K562 (cell line): ENCODE measurements at regions not wholly inside any gene's neighbourhood (a gene's known extent, or its start where the extent isn't known, plus 50 kb on each side); places are given as distances from the start of the nearest gene placed in this dataset.

Source experiments
- ATAC-seq: fragments of 200-7000 bp; cut with Tn5 transposase; 3 replicates; pipeline ENCODE4 v1.9.1; 2020; ENCODE audit warnings: moderate library complexity
- BruUV-seq: library from RNA; stranded (reverse); fragments of 400-500 nt; replicated peaks from 2 replicates; lab custom pipeline; 2021; lab: Mats Ljungman, UMichigan
- CTCF ChIA-PET: fragments of 300-600 bp; formaldehyde crosslinking; extraction: SDS; loops from one replicate; lab custom pipeline; 2021; ENCODE audit warnings: low intra/inter-chr PET ratio; lab: Yijun Ruan, JAX
- POLR2A ChIA-PET: fragments of 300-600, 350-650 bp; sonication (Branson Sonifier 250); formaldehyde crosslinking; extraction: SDS; loops from one replicate; lab custom pipeline; 2021; ENCODE audit warnings: antibody characterized with exemption, inconsistent platforms; lab: Yijun Ruan, JAX
- DNase-seq, 4 experiments: peaks; one replicate each; pipeline versions ENCODE4 v3.0.0 to v3.0.0-alpha.2; 2011 to 2018; ENCODE audit warnings: low spot score in 3 of 4, mixed read lengths in 3 of 4; ENCODE audit errors: extremely low read depth in 1 of 4
- FAIRE-seq: peaks from 2 replicates; lab custom pipeline; 2011; peaks lifted over from hg19 to GRCh38; lab: Jason Lieb, UNC
- H2AFZ ChIP-seq: 2 replicates; pipeline ENCODE4 v1.6.0; 2011; ENCODE audit warnings: low read depth, low read length, control low read depth, inconsistent platforms
- H3K27ac ChIP-seq: fragments of 200-600 bp; 3 replicates; pipeline ENCODE4 v1.8.0; 2011; ENCODE audit warnings: low read depth, mild to moderate bottlenecking, control low read depth, inconsistent platforms, low read length, moderate library complexity, mixed read lengths; ENCODE audit errors: extremely low read depth
- H3K27me3 ChIP-seq, 2 experiments: fragments of 300-600 bp in 1 of 2; 2 replicates in 1 of 2; 3 replicates in 1 of 2; pipeline versions ENCODE4 v1.6.0 to v1.8.0; 2011; ENCODE audit warnings: inconsistent platforms in 2 of 2, low read length in 2 of 2, mild to moderate bottlenecking in 1 of 2, mixed read lengths in 1 of 2, moderate library complexity in 1 of 2; ENCODE audit not compliant: control insufficient read depth in 2 of 2, insufficient read depth in 2 of 2
- H3K36me3 ChIP-seq: fragments of 300-600 bp; 3 replicates; pipeline ENCODE4 v1.8.0; 2011; ENCODE audit warnings: mild to moderate bottlenecking, low read length, inconsistent platforms; ENCODE audit not compliant: control insufficient read depth, insufficient read depth
- H3K4me1 ChIP-seq, 2 experiments: fragments of 200-600 bp in 1 of 2; replicated peaks in 1 of 2; 2 replicates in 1 of 2; 3 replicates in 1 of 2; pipeline versions ENCODE4 v1.5.1 to v1.8.0; 2011; ENCODE audit warnings: inconsistent platforms in 2 of 2, low read length in 2 of 2, mild to moderate bottlenecking in 1 of 2, mixed read lengths in 1 of 2, moderate library complexity in 1 of 2; ENCODE audit not compliant: control insufficient read depth in 2 of 2, insufficient read depth in 2 of 2
- H3K4me2 ChIP-seq: 2 replicates; pipeline ENCODE4 v1.6.1; 2011; ENCODE audit warnings: low read length, control low read depth, inconsistent platforms, mixed read lengths; ENCODE audit not compliant: insufficient read depth
- H3K4me3 ChIP-seq: fragments of 200-600 bp; sonication (generic), shearing (Covaris generic); 2 replicates; pipeline ENCODE4 v1.5.1; 2016; ENCODE audit warnings: control low read depth, inconsistent platforms
- H3K79me2 ChIP-seq: fragments of 200-600 bp; 3 replicates; pipeline ENCODE4 v1.8.0; 2011; ENCODE audit warnings: low read length, inconsistent platforms; ENCODE audit not compliant: control insufficient read depth, insufficient read depth
- H3K9ac ChIP-seq, 2 experiments: 2 replicates each; pipeline versions ENCODE4 v1.6.0 to v1.6.1; 2011; ENCODE audit warnings: low read depth in 2 of 2, low read length in 2 of 2, control low read depth in 1 of 2, inconsistent platforms in 1 of 2, mild to moderate bottlenecking in 1 of 2, mixed read lengths in 1 of 2; ENCODE audit not compliant: insufficient read depth in 1 of 2
- H3K9me1 ChIP-seq: one replicate; pipeline ENCODE4 v1.6.0; 2011; ENCODE audit warnings: inconsistent platforms, mild to moderate bottlenecking, low read length, moderate library complexity; ENCODE audit not compliant: control insufficient read depth, insufficient read depth
- H3K9me3 ChIP-seq: replicated peaks from 2 replicates; pipeline ENCODE4 v1.5.1; 2011; ENCODE audit warnings: low read depth, low read length, inconsistent platforms; ENCODE audit not compliant: control insufficient read depth, insufficient read depth
- H4K20me1 ChIP-seq: replicated peaks from 2 replicates; pipeline ENCODE4 v1.6.1; 2011; ENCODE audit warnings: low read length, inconsistent platforms, mixed read lengths; ENCODE audit not compliant: control insufficient read depth, insufficient read depth
- E2F6 ChIP-seq, 2 experiments: IDR thresholded peaks; 2 replicates each; pipeline ENCODE4 v1.6.1; 2011; ENCODE audit warnings: borderline replicate concordance in 1 of 2, control low read depth in 1 of 2, low read depth in 1 of 2, low read length in 1 of 2, mild to moderate bottlenecking in 1 of 2, mixed read lengths in 1 of 2, moderate library complexity in 1 of 2; ENCODE audit not compliant: insufficient read depth in 1 of 2, insufficient read length in 1 of 2, poor library complexity in 1 of 2, severe bottlenecking in 1 of 2; ENCODE audit errors: extremely low read depth in 1 of 2
- MEIS2 ChIP-seq: fragments of 450-650 bp; IDR thresholded peaks from 2 replicates; pipeline ENCODE4 v1.6.1; 2014; ENCODE audit warnings: mild to moderate bottlenecking; ENCODE audit not compliant: partially characterized antibody
- PHB2 ChIP-seq: fragments of 450-650 bp; IDR thresholded peaks from 2 replicates; pipeline ENCODE4 v1.6.1; 2017; ENCODE audit warnings: low read depth
- PKNOX1 ChIP-seq: fragments of 450-650 bp; IDR thresholded peaks from 2 replicates; pipeline ENCODE4 v1.6.1; 2016
- POLR2G ChIP-seq: fragments of 200-400 bp; formaldehyde crosslinking; IDR thresholded peaks from 2 replicates; pipeline ENCODE4 v1.6.1; 2017; ENCODE audit warnings: low read depth, mild to moderate bottlenecking, antibody characterized with exemption, low read length, moderate library complexity
- RNF2 ChIP-seq: sonication (generic); IDR thresholded peaks from 2 replicates; pipeline ENCODE4 v1.6.1; 2016
- TOE1 ChIP-seq, 2 experiments: fragments of 450-650 bp in 1 of 2; sonication (generic) in 1 of 2; formaldehyde crosslinking in 1 of 2; IDR thresholded peaks; 2 replicates each; pipeline versions ENCODE4 v1.7.1 to v1.8.0; 2016 to 2022; ENCODE audit warnings: borderline replicate concordance in 2 of 2, mild to moderate bottlenecking in 2 of 2, antibody characterized with exemption in 1 of 2, inconsistent platforms in 1 of 2, low read depth in 1 of 2, missing genetic modification reagents in 1 of 2, moderate library complexity in 1 of 2
- ZBTB33 ChIP-seq: sonication (generic); formaldehyde crosslinking; IDR thresholded peaks from 2 replicates; pipeline ENCODE4 v1.8.1; 2023; ENCODE audit warnings: mild to moderate bottlenecking, missing genetic modification reagents
- ZNF12 ChIP-seq: sonication (generic); formaldehyde crosslinking; IDR thresholded peaks from 2 replicates; pipeline ENCODE4 v1.4.0; 2020; ENCODE audit warnings: mild to moderate bottlenecking, missing genetic modification reagents
- WGBS: fragments of 100-300 bp; shearing (Covaris generic); methylation state at CpG from one replicate; pipeline ENCODE4 v1.1.6; 2016; ENCODE audit warnings: low coverage, mixed read lengths; ENCODE audit not compliant: insufficient coverage; ENCODE audit errors: missing lambda C conversion rate; 5-methylcytosine and 5-hydroxymethylcytosine counted together
- in situ Hi-C: fragments of 300-500 bp; cut with MboI; formaldehyde crosslinking; loops from 4 replicates; pipeline ENCODE4 v1.15.0; 2018; ENCODE audit warnings: inconsistent platforms, mixed read lengths
- intact Hi-C: fragments of 100-400 bp; cut with micrococcal nuclease; formaldehyde crosslinking; loops from 2 replicates; pipeline ENCODE4 v1.14.2; 2022

- ChIA-PET POLR2A (no interaction called here), CTCF (no interaction called here)
- no peak overlapping the region for H3K4me3 ChIP-seq
- H3K36me3 ChIP-seq = no peaks in the 10 kb centered on the region
- in situ Hi-C loops = no loop called here
- no peaks in the 10 kb centered on the region for H3K9me1 ChIP-seq
- 0% methylated on average over 1 of the region's 1 CpG for WGBS
- no peak overlapping the region for H3K27ac ChIP-seq
- no peak overlapping the region for H3K9ac ChIP-seq
- H3K9me3 ChIP-seq = no peaks in the 10 kb centered on the region; the same call in 1 of the 2 replicates
- H3K4me1 ChIP-seq = no peaks in the 10 kb centered on the region
- no TSS peak for BruUV-seq
- no peak for FAIRE-seq
- no peaks in the 10 kb centered on the region for H3K27me3 ChIP-seq
- H3K79me2 ChIP-seq = no peaks in the 10 kb centered on the region
- no peak overlapping the region for H3K4me2 ChIP-seq
- H4K20me1 ChIP-seq = no peaks in the 10 kb centered on the region
- ATAC-seq = no peak
- intact Hi-C loops = no loop called here
- DNase-seq = no peak
- TF ChIP-seq ZBTB33 (CRISPR knock-in tag) (no peak), POLR2G (no peak), MEIS2 (no peak), TOE1 (IDR thresholded peaks at IDR 0.05; ENCODE audit: borderline replicate concordance) (no peak), TOE1 (CRISPR knock-in tag; IDR thresholded peaks at IDR 0.05; ENCODE audit: borderline replicate concordance, low read depth) (no peak), ZNF12 (CRISPR knock-in tag) (no peak), E2F6 (IDR thresholded peaks at IDR 0.05; ENCODE audit: borderline replicate concordance in 1 of 2, extremely low read depth in 1 of 2, insufficient read depth in 1 of 2, insufficient read length in 1 of 2, low read depth in 1 of 2, low read length in 1 of 2, poor library complexity in 1 of 2, severe bottlenecking in 1 of 2) (no peak), PHB2 (no peak), PKNOX1 (no peak), RNF2 (no peak)
- no peak overlapping the region for H2AFZ ChIP-seq
Measured at GRCh38 chr2:153657651-153658050, 179.1 kb upstream of the RPRM start.
